ENCODE measurements at regions not wholly inside any gene's neighbourhood (a gene's known extent, or its start where the extent isn't known, plus 50 kb on each side); places are given as distances from the start of the nearest gene placed in this dataset.

DNA sequence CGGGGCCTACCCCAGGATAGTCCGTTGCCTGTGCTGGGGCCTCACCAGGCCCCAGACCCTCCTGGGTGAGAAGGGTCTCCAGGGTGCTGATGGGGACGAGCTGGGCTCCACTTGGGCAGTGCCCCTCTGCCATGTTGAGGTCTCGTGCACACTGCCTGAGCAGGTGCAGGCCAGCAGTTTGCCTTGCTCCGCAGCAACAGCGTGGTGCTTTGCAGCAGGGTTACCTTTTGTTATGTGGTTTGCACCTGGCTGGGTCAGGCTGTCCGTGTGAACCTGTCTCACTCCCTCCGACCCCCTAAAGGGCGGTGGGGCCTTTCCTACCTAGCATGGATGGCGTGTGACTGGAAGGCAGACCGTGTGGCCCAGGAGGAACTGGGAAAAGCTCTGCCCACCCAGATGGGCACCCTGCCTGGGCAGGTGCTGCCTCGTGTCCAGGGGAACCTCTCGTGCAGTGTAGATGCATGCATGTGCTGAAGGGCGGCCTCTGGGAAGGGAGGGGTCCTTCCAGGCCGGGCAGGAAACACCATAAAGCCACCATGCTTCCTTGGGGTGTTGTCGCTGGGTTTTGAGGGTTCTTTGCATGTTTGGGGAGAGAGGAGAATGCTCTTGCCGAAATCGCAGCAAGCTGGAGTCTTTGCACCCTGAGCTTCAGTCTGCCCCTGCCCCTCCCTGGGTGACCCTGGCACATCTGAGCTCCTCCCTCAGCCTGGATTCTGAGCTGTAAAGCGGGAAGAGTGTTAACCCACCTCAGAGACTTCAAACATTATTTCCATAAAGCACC, 75.4 kb upstream of the PPARA start:
- Mint-ChIP-seq H3K4me1 (ENCODE audit: unreplicated experiment) (peaks cover 20% of the 10 kb centered on the region), H3K9me3 (no peaks in the 10 kb centered on the region), H3K27ac (no peak overlapping the region), H3K4me3 (no peak overlapping the region), H3K36me3 (no peaks in the 10 kb centered on the region), H3K27me3 (peaks cover 54% of the 10 kb centered on the region)
- DNase-seq (ENCODE audit: extremely low spot score, unreplicated experiment), result no peak
- TF ChIP-seq, protein P1, sequence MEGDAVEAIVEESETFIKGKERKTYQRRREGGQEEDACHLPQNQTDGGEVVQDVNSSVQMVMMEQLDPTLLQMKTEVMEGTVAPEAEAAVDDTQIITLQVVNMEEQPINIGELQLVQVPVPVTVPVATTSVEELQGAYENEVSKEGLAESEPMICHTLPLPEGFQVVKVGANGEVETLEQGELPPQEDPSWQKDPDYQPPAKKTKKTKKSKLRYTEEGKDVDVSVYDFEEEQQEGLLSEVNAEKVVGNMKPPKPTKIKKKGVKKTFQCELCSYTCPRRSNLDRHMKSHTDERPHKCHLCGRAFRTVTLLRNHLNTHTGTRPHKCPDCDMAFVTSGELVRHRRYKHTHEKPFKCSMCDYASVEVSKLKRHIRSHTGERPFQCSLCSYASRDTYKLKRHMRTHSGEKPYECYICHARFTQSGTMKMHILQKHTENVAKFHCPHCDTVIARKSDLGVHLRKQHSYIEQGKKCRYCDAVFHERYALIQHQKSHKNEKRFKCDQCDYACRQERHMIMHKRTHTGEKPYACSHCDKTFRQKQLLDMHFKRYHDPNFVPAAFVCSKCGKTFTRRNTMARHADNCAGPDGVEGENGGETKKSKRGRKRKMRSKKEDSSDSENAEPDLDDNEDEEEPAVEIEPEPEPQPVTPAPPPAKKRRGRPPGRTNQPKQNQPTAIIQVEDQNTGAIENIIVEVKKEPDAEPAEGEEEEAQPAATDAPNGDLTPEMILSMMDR (conservative IDR thresholded peaks at IDR 0.05), result no peak

DNA sequence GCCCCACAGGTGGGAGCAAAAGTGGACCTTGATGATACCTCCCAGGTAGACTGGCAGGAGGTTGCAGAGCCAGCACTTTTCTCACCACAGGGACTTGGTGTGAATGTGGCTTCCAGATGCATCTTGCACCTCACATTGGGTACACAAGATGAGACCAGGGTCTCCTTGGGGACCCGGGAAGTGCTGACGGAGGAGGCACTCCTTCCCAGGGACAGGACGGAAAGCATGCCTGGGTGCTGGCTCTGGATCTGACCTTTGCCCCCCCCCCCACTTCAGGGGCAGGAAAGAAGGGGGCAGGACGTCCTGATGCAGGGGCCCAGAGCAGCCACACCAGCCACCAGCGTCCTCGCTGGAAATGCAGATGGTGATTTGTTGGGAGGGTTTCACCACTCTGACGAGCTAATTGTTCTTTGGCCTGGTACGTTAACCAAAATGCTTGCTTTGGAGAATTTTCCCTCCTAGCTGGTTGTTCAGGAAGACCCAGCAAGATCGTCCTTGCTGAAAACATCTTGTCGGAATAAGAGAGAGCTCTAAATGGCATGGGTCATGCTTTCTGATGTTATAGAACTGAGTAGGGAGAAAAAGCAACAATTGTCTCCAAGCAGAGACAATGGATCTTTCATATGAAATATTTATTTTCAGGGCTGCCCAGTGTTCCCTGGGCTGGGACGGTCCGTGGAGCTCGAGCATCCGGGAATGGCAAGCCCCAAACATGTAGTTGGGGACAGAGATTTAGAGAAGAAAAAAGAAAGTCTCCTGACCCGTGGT, 74.4 kb upstream of the PPARA start:
- H3K36me3 Mint-ChIP-seq, result no peaks in the 10 kb centered on the region
- H3K4me1 Mint-ChIP-seq (ENCODE audit: unreplicated experiment), result peaks cover 20% of the 10 kb centered on the region
- H3K4me3 Mint-ChIP-seq, result no peak overlapping the region
- H3K27ac Mint-ChIP-seq, result no peak overlapping the region
- H3K27me3 Mint-ChIP-seq, result peaks cover 54% of the 10 kb centered on the region
- no peaks in the 10 kb centered on the region for H3K9me3 Mint-ChIP-seq
- TF ChIP-seq, protein P1 (conservative IDR thresholded peaks at IDR 0.05), result no peak
- DNase-seq (ENCODE audit: extremely low spot score, unreplicated experiment), result no peak

DNA sequence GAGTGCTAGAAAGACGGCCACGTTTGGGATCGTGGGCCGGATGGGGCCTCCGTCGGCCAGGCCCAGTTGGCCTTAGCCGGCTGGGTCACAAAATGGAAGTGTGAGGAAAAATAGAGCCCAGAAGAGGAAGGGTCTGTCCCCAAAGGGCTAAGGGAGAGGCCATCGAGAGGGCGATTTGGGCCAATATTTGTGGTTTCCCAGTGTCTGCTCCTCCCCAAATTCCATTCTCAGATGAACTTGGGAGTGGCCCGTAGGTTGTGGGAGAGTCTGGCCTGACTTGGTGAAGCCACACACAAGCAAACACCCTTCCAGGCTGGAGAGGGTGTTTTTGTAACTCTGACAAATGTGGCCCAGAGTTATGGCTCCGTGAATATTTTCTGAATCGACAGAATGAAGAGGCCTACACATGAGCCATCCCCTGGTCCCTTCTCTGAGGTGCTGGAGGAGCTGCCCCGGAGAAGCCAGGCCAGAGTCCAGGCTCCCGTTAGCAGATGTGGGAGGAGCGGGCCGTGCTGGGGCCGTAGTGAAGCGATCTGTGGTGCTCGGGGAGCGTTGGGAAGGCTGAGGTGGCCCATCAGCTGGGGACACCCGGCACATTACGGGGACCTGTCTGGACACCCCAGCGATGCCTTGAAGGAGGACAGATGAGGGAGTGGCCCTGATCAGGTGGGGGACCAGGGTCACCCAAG, 73.5 kb upstream of the PPARA start:
- peaks cover 50% of the 10 kb centered on the region for H3K27me3 Mint-ChIP-seq
- TF ChIP-seq, protein P1 (conservative IDR thresholded peaks at IDR 0.05), result no peak
- DNase-seq (ENCODE audit: extremely low spot score, unreplicated experiment), result no peak
- H3K4me1 Mint-ChIP-seq (ENCODE audit: unreplicated experiment), result peaks cover 20% of the 10 kb centered on the region
- H3K9me3 Mint-ChIP-seq, result no peaks in the 10 kb centered on the region
- H3K27ac Mint-ChIP-seq, result no peak overlapping the region
- no peaks in the 10 kb centered on the region for H3K36me3 Mint-ChIP-seq
- no peak overlapping the region for H3K4me3 Mint-ChIP-seq

DNA sequence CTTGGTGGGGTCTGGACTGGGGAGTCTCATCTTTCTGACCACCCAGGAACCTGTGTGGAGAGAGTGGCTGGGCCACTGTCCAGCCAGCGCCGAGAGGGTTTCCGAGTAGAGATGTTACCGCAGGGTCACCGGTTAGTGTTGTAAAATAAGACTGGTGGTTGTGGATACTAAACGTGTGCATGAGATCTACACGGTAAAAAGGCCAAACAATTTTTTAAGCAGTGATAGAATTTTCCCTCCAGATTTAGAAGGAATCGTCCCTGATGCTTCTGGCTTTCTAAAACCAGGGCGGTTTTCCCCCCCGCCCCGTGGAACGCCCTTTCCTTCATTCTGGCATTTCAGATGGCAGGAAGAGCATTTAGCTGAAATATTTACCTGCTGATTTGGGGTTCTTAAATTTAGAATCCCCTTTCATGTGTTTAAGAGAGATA, 72.6 kb upstream of the PPARA start:
- TF ChIP-seq, protein P1 (conservative IDR thresholded peaks at IDR 0.05), result no peak
- Mint-ChIP-seq H3K27ac (no peak overlapping the region), H3K27me3 (peaks cover 48% of the 10 kb centered on the region), H3K4me3 (no peak overlapping the region), H3K9me3 (no peaks in the 10 kb centered on the region), H3K36me3 (no peaks in the 10 kb centered on the region), H3K4me1 (ENCODE audit: unreplicated experiment) (peaks cover 18% of the 10 kb centered on the region)
- DNase-seq (ENCODE audit: extremely low spot score, unreplicated experiment), result no peak

DNA sequence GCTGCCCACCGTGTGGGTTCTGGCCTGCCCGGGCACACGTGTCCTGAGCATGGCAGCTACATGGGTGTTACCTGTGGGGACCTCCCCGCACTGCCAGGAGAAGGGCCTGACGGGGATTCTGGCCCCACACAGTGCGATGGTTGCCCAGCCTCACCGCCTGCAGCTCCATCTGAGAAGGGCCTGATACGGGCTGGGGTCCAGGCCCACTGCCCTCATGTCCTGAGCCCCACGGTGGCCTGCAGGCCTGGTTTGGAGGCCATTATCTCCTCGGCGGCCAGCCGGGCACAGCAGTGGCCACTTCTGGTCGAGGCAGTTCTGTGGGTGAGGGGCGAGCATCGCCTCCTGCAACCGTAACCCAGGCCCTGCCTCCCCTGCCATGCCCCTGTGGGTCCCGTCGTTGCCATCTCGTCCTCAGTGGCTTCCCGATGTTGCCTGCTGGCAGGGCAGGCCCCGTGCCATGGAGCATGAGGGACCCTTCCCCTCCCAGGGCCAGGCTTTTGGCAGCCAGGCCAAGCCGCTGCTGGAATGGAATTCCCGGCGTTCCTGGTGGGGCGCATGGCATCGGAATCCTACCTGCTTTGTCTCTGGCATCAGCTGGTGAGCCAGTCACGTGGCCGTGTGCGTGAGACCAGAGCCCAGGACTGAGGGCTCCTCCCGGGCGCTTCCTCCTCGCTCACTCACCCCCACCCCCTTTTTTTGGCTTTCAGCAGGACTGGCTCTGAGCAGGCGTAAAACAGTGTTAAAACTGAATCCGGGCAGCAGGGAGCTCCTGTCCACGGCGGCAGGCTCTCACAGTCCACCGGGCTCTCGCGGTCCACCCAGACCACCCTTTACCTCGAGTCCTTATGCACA, 71.9 kb upstream of the PPARA start:
- Mint-ChIP-seq H3K9me3 (no peaks in the 10 kb centered on the region), H3K27me3 (peaks cover 40% of the 10 kb centered on the region), H3K36me3 (no peaks in the 10 kb centered on the region), H3K4me3 (no peak overlapping the region), H3K4me1 (ENCODE audit: unreplicated experiment) (peaks cover 13% of the 10 kb centered on the region), H3K27ac (no peak overlapping the region)
- no peak for DNase-seq (ENCODE audit: extremely low spot score, unreplicated experiment)
- TF ChIP-seq, protein P1 (conservative IDR thresholded peaks at IDR 0.05), result no peak
